ENCODE measurements at regions not wholly inside any gene's neighbourhood (a gene's known extent, or its start where the extent isn't known, plus 50 kb on each side); places are given as distances from the start of the nearest gene placed in this dataset.

DNA sequence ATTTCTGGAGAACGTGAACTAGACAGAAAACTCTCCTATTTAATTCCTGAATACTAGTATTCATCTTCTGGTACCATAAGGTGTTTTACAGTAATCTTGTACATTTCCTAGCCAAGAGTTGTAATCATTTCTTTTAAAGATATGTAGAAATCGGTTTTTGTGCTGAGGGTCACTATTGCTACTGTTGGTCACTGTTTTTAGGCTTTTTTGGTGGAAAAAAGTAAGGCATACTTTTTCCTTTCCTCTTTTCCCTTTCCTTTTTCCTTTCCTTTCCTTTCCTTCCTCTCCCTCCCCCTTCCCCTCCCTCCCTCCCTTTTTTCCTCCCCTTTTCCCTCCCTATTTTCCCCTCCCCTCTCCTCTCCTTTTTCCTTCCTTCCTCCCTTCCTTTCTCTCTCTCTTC is 706.4 kb upstream of the GOT2 start:
- no peak overlapping the region for H3K27ac ChIP-seq (ENCODE audit: extremely low read depth, low read depth, low read length)
- H3K4me1 ChIP-seq (replicated peaks in 1 of 2; ENCODE audit: control insufficient read depth in 2 of 2, insufficient read depth in 2 of 2, low read length in 2 of 2) = no peaks in the 10 kb centered on the region
- 0% methylated on average over 2 of the region's 2 CpGs for WGBS (ENCODE audit: insufficient coverage, low coverage, missing lambda C conversion rate)
- no TSS peak for BruUV-seq (replicated peaks)
- H3K9ac ChIP-seq (ENCODE audit: insufficient read depth in 1 of 2, low read depth in 2 of 2, low read length in 2 of 2) = no peak overlapping the region
- no peak overlapping the region for H3K4me2 ChIP-seq (ENCODE audit: insufficient read depth, low read length)
- intact Hi-C loops (cut with micrococcal nuclease) (no loop called here), in situ Hi-C loops (cut with MboI) (no loop called here)
- no peak overlapping the region for H3K4me3 ChIP-seq
- H3K27me3 ChIP-seq (ENCODE audit: control insufficient read depth in 2 of 2, insufficient read depth in 2 of 2, low read length in 2 of 2) = no peaks in the 10 kb centered on the region
- no peak for TF ChIP-seq ZNF408 (CRISPR knock-in tag; IDR thresholded peaks at IDR 0.05; ENCODE audit: low read depth)
- no peak for TF ChIP-seq C11orf30 (IDR thresholded peaks at IDR 0.05; ENCODE audit: low read depth)
- TF ChIP-seq PRPF4 (IDR thresholded peaks at IDR 0.05; ENCODE audit: insufficient read depth, low read depth, low read length, poor library complexity, severe bottlenecking) = no peak
- TF ChIP-seq RFX5 (IDR thresholded peaks at IDR 0.05; ENCODE audit: low read depth, low read length) = no peak
- TF ChIP-seq PHF8 (IDR thresholded peaks at IDR 0.05; ENCODE audit: borderline replicate concordance, low read length) = no peak
- no peak for TF ChIP-seq TFAM (CRISPR knock-in tag; conservative IDR thresholded peaks at IDR 0.05)
- no peak for TF ChIP-seq SMARCE1 (IDR thresholded peaks at IDR 0.05)
- TF ChIP-seq CHD2 (IDR thresholded peaks at IDR 0.05; ENCODE audit: low read depth, low read length) = no peak
- no peak for TF ChIP-seq ZNF384 (IDR thresholded peaks at IDR 0.05; ENCODE audit: low read depth, low read length)
- DNase-seq (ENCODE audit: extremely low read depth in 1 of 4, low spot score in 3 of 4) (no peak), FAIRE-seq (no peak), ATAC-seq (no peak)
- no peaks in the 10 kb centered on the region for H3K9me1 ChIP-seq (ENCODE audit: control insufficient read depth, insufficient read depth, low read length)
- CTCF ChIA-PET (ENCODE audit: low intra/inter-chr PET ratio) = no interaction called here
- no peaks in the 10 kb centered on the region for H3K9me3 ChIP-seq (replicated peaks; ENCODE audit: control insufficient read depth, insufficient read depth, low read depth, low read length)
- H3K36me3 ChIP-seq (ENCODE audit: control insufficient read depth, insufficient read depth, low read length) = no peaks in the 10 kb centered on the region
- POLR2A ChIA-PET = no interaction called here
- no peak overlapping the region for H2AFZ ChIP-seq (ENCODE audit: low read depth, low read length)
- no peaks in the 10 kb centered on the region for H3K79me2 ChIP-seq (ENCODE audit: control insufficient read depth, insufficient read depth, low read length)
- no peaks in the 10 kb centered on the region for H4K20me1 ChIP-seq (replicated peaks; ENCODE audit: control insufficient read depth, insufficient read depth, low read length)

DNA sequence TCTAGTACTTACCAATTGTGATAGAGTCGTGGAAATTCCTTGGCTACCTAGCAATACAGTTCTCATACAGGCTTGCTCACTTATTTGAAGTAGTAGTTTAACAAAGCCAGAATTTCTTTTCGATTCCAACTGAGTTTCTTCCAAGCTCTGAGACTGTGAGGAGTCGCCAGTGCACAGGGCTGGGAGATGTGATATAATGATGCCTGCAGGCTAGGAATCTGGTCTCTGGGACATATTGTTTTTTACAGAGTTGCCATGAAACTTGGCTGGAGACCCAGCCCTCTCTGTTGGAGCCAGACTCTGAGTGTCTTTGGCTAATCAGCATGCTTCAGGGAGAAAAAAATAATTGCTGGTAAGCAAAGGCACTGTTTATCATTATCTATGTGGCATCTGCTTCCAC is 698.8 kb upstream of the GOT2 start:
- Histone ChIP-seq H3K4me1 (replicated peaks in 1 of 2; ENCODE audit: control insufficient read depth in 2 of 2, insufficient read depth in 2 of 2, low read length in 2 of 2) (no peaks in the 10 kb centered on the region), H3K9me1 (ENCODE audit: control insufficient read depth, insufficient read depth, low read length) (no peaks in the 10 kb centered on the region), H3K9me3 (replicated peaks; ENCODE audit: control insufficient read depth, insufficient read depth, low read depth, low read length) (no peaks in the 10 kb centered on the region), H3K27me3 (ENCODE audit: control insufficient read depth in 2 of 2, insufficient read depth in 2 of 2, low read length in 2 of 2) (no peaks in the 10 kb centered on the region), H3K27ac (ENCODE audit: extremely low read depth, low read depth, low read length) (no peak overlapping the region), H3K4me2 (ENCODE audit: insufficient read depth, low read length) (no peak overlapping the region), H3K4me3 (no peak overlapping the region), H3K36me3 (ENCODE audit: control insufficient read depth, insufficient read depth, low read length) (no peaks in the 10 kb centered on the region), H3K79me2 (ENCODE audit: control insufficient read depth, insufficient read depth, low read length) (no peaks in the 10 kb centered on the region), H2AFZ (ENCODE audit: low read depth, low read length) (no peak overlapping the region), H4K20me1 (replicated peaks; ENCODE audit: control insufficient read depth, insufficient read depth, low read length) (no peaks in the 10 kb centered on the region), H3K9ac (ENCODE audit: insufficient read depth in 1 of 2, low read depth in 2 of 2, low read length in 2 of 2) (no peak overlapping the region)
- in situ Hi-C loops (cut with MboI) = no loop called here
- ChIA-PET POLR2A (no interaction called here), CTCF (ENCODE audit: low intra/inter-chr PET ratio) (no interaction called here)
- ATAC-seq (no peak), FAIRE-seq (no peak), DNase-seq (ENCODE audit: extremely low read depth in 1 of 4, low spot score in 3 of 4) (no peak)
- 0% methylated on average over 3 of the region's 3 CpGs for WGBS (ENCODE audit: insufficient coverage, low coverage, missing lambda C conversion rate)
- intact Hi-C loops (cut with micrococcal nuclease) = no loop called here
- no TSS peak for BruUV-seq (replicated peaks)
- TF ChIP-seq BHLHE40 (IDR thresholded peaks at IDR 0.05; ENCODE audit: low read length) (no peak), ZBTB8A (IDR thresholded peaks at IDR 0.05; ENCODE audit: partially characterized antibody) (no peak), TAF9B (IDR thresholded peaks at IDR 0.05; ENCODE audit: partially characterized antibody) (no peak), RBM15 (IDR thresholded peaks at IDR 0.05; ENCODE audit: insufficient read depth, low read length) (no peak), SP1 (CRISPR knock-in tag; IDR thresholded peaks at IDR 0.05) (no peak), TCF3 (CRISPR knock-in tag; IDR thresholded peaks at IDR 0.05) (no peak), PHB2 (IDR thresholded peaks at IDR 0.05; ENCODE audit: low read depth) (no peak), MCM7 (IDR thresholded peaks at IDR 0.05) (no peak), GATAD2A (IDR thresholded peaks at IDR 0.05) (no peak), FOXJ3 (CRISPR knock-in tag; IDR thresholded peaks at IDR 0.05) (no peak), STAG1 (CRISPR knock-in tag; IDR thresholded peaks at IDR 0.05; ENCODE audit: borderline replicate concordance) (no peak)
- TF ChIP-seq, protein P1, sequence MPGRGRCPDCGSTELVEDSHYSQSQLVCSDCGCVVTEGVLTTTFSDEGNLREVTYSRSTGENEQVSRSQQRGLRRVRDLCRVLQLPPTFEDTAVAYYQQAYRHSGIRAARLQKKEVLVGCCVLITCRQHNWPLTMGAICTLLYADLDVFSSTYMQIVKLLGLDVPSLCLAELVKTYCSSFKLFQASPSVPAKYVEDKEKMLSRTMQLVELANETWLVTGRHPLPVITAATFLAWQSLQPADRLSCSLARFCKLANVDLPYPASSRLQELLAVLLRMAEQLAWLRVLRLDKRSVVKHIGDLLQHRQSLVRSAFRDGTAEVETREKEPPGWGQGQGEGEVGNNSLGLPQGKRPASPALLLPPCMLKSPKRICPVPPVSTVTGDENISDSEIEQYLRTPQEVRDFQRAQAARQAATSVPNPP (IDR thresholded peaks at IDR 0.05; ENCODE audit: borderline replicate concordance, insufficient read depth, insufficient read length) = no peak
